Retinal pigment epithelial cell (primary cell): ENCODE measurements at regions not wholly inside any gene's neighbourhood (a gene's known extent, or its start where the extent isn't known, plus 50 kb on each side); places are given as distances from the start of the nearest gene placed in this dataset.

ENCODE experiments used
- DNase-seq: peaks from one replicate; pipeline ENCODE4 v3.0.0-alpha.2; 2010; ENCODE audit warnings: low read depth
- H3K4me3 ChIP-seq: 2 replicates; pipeline ENCODE4 v1.5.1; 2011; ENCODE audit warnings: mild to moderate bottlenecking, low read length, control low read depth, moderate library complexity
- TF ChIP-seq, protein P1 (sequence below): conservative IDR thresholded peaks from 2 replicates; pipeline ENCODE4 v1.5.1; 2011; ENCODE audit warnings: low read depth, low read length, control low read depth, inconsistent platforms

GRCh38 chr1:14520514-14521163 lies 77.8 kb upstream of the KAZN start:
- TF ChIP-seq, protein P1, sequence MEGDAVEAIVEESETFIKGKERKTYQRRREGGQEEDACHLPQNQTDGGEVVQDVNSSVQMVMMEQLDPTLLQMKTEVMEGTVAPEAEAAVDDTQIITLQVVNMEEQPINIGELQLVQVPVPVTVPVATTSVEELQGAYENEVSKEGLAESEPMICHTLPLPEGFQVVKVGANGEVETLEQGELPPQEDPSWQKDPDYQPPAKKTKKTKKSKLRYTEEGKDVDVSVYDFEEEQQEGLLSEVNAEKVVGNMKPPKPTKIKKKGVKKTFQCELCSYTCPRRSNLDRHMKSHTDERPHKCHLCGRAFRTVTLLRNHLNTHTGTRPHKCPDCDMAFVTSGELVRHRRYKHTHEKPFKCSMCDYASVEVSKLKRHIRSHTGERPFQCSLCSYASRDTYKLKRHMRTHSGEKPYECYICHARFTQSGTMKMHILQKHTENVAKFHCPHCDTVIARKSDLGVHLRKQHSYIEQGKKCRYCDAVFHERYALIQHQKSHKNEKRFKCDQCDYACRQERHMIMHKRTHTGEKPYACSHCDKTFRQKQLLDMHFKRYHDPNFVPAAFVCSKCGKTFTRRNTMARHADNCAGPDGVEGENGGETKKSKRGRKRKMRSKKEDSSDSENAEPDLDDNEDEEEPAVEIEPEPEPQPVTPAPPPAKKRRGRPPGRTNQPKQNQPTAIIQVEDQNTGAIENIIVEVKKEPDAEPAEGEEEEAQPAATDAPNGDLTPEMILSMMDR: no peak
- H3K4me3 ChIP-seq: no peak overlapping the region
- DNase-seq: no peak

DNA sequence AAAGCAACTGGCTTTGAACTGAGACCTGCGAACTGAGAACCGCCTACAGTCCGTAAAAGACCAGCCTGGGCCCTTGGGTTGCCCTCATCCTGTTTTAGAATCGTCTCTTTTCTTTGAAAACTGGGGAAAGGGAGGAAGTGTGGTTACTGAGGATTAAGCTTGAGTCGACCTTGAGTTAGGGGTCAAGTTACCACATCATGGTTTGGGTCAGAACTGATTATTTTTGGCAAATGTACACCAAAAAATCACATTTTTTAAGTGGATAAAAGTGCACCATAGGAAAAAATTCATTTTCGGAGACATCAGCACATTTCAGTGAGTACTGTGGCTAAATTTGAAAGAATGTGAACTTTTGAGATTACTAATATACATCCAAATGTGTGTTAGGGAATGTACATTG lies 76.9 kb upstream of the KAZN start:
- TF ChIP-seq, protein P1: no peak
- H3K4me3 ChIP-seq: no peak overlapping the region
- no peak for DNase-seq

DNA sequence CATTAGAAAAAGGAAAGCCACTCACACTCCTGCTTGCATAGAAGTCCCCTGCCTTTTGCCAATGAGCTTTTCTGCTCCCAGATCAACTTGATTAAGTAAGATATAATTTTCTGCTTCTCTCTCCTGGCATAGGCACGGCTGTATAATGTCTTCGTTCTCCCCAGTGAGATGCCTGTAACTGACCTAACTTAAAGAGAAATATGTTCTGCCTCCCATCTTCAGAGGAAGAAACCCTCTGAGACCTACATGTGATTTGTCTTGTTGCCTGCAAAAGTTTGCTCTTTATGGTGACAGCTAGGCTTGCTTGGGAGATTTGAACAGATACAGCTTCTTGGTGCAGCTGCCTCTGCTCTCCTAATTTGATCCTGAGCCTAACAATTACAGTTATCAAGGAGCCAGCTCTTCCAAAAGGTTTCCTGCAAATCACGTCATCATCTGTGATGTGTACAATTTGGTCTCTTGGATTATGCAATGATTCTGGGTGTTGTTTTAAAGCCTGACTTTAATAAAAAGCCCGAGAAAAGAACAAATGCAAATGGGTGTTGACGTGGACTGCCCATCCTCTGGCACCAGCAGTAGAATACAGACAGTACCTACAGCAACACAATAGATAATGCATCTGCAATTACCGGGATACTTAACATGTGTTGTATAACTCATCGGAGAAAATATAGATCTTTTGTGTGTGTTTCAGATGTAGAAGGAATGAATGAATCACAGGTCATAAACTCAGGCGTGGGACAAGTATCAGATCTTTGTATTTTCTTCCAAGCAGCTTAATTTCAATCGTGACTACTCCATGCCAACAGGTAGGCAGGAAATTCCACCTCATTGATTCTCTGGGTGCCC lies 76.2 kb upstream of the KAZN start:
- no peak for DNase-seq
- H3K4me3 ChIP-seq: no peak overlapping the region
- TF ChIP-seq, protein P1: no peak

DNA sequence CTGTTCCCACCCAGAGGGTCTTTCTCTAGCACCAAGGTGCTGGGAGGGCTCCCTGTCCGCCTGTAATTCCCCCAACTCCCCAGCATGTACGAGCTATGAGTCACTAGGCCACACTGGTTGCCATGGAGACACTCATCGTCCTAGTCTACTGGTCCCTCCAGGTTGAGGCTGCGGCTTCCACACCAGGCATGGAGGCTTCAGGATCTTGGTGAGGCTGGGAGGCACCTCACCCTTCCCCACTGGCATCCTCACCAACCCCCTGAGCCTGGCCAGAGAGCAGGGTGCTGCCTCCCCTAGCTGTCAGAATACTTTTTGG lies 75.6 kb upstream of the KAZN start:
- no peak overlapping the region for H3K4me3 ChIP-seq
- TF ChIP-seq, protein P1: no peak
- peak; percentile 72 for DNase-seq

- TF ChIP-seq, protein P1: no peak
- DNase-seq: no peak
- H3K4me3 ChIP-seq: no peak overlapping the region
These were observed 73.5 kb upstream of the KAZN start for GRCh38 chr1:14524826-14525636.

- no peak overlapping the region for H3K4me3 ChIP-seq
- TF ChIP-seq, protein P1: no peak
- DNase-seq: no peak
These were observed 69.0 kb upstream of the KAZN start for GRCh38 chr1:14529475-14529874.
